Gastrocnemius medialis (tissue), 4 donors: ENCODE measurements at regions not wholly inside any gene's neighbourhood (a gene's known extent, or its start where the extent isn't known, plus 50 kb on each side); places are given as distances from the start of the nearest gene placed in this dataset.
A peak's percentile ranks its signal among the peaks of the same experiment; 100 is the strongest.

Experiments
- ATAC-seq, 2 donors: fragments of 150-250 bp; one replicate each; pipeline ENCODE4 v1.9.1; 2016
- DNase-seq, 2 donors: peaks; one replicate each; pipeline ENCODE4 v3.0.0-alpha.2; 2019
- H3K27ac ChIP-seq, 4 donors: fragments of 200-600 bp; sonication (generic); 1 replicate in 1 of 4; 2 replicates in 3 of 4; pipeline ENCODE4 v1.5.1; 2016 to 2018; ENCODE audit warnings: mild to moderate bottlenecking in 2 of 4, moderate library complexity in 1 of 4
- H3K27me3 ChIP-seq, 3 donors: fragments of 200-600 bp; sonication (generic) in 2 of 3; 1 replicate in 1 of 3; 2 replicates in 2 of 3; pipeline versions ENCODE4 v1.5.1 to v1.6.0; 2016 to 2019; ENCODE audit warnings: mild to moderate bottlenecking in 1 of 3, moderate library complexity in 1 of 3
- H3K36me3 ChIP-seq, 2 donors: fragments of 200-600 bp; sonication (generic) in 1 of 2; one replicate each; pipeline ENCODE4 v1.5.1; 2017 to 2018
- H3K4me1 ChIP-seq, 2 donors: fragments of 200-600 bp; sonication (generic) in 1 of 2; one replicate each; pipeline ENCODE4 v1.5.1; 2016 to 2017; ENCODE audit warnings: mild to moderate bottlenecking in 2 of 2
- H3K4me3 ChIP-seq, 4 donors: fragments of 200-600 bp; sonication (generic) in 3 of 4; 1 replicate in 1 of 4; 2 replicates in 3 of 4; pipeline ENCODE4 v1.5.1; 2016 to 2019; ENCODE audit warnings: mild to moderate bottlenecking in 2 of 4
- H3K9me3 ChIP-seq, 3 donors: fragments of 200-600 bp; sonication (generic) in 2 of 3; 1 replicate in 1 of 3; 2 replicates in 2 of 3; pipeline ENCODE4 v1.5.1; 2016 to 2019
- CTCF ChIP-seq, 5 experiments: fragments of 450-650 bp in 3 of 5; fragments of 200-600 bp in 2 of 5; sonication (generic) in 2 of 5; IDR thresholded peaks in 4 of 5; conservative IDR thresholded peaks in 1 of 5; 1 replicate in 4 of 5; 2 replicates in 1 of 5; pipeline ENCODE4 v1.5.1; 2016 to 2019; ENCODE audit warnings: antibody characterized with exemption in 5 of 5, mild to moderate bottlenecking in 3 of 5, moderate library complexity in 3 of 5
- POLR2A ChIP-seq, 2 donors: fragments of 450-650 bp; IDR thresholded peaks; one replicate each; pipeline ENCODE4 v1.6.1; 2017; ENCODE audit warnings: antibody characterized with exemption in 2 of 2, mild to moderate bottlenecking in 2 of 2, moderate library complexity in 2 of 2
- in situ Hi-C, 4 donors: fragments of 200-750 bp; cut with MboI; loops; one replicate each; pipeline versions ENCODE4 v1.15.0 to v1.8.0; 2017; ENCODE audit warnings: low sequenced_read_pairs in 4 of 4
- intact Hi-C: fragments of 100-400 bp; cut with DNase I; formaldehyde crosslinking; loops from one replicate; pipeline ENCODE4 v1.15.1; 2023; ENCODE audit warnings: low total_unique reads

- Histone ChIP-seq H3K4me1 (no peaks in the 10 kb centered on the region), H3K9me3 (no peaks in the 10 kb centered on the region), H3K36me3 (no peaks in the 10 kb centered on the region), H3K4me3 (no peak overlapping the region), H3K27me3 (no peaks in the 10 kb centered on the region), H3K27ac (no peak overlapping the region)
- in situ Hi-C loops: loop anchor here in 2 of 4 donors (5.0 to 10.0 kb wide), 2 partner anchors 190 to 192 kb away; no protein-coding TSS in a partner anchor
- intact Hi-C loops: no loop called here
- ATAC-seq (no peak), DNase-seq (no peak)
- TF ChIP-seq CTCF (IDR thresholded peaks at IDR 0.05 in 4 of 5, conservative IDR thresholded peaks at IDR 0.05 in 1 of 5): no peak
- TF ChIP-seq POLR2A (IDR thresholded peaks at IDR 0.05): no peak
Measured at GRCh38 chr18:48472610-48473009, 63.4 kb upstream of the ZBTB7C start.

GRCh38 chr18:48470484-48471180, 61.4 kb upstream of the ZBTB7C start:
- intact Hi-C loops (no loop called here), in situ Hi-C loops (loop anchor here in 2 of 4 donors (5.0 to 10.0 kb wide), 2 partner anchors 192 to 194 kb away; no protein-coding TSS in a partner anchor)
- DNase-seq (no peak), ATAC-seq (peak in 1 of 2 donors; percentile 33)
- TF ChIP-seq CTCF (IDR thresholded peaks at IDR 0.05 in 4 of 5, conservative IDR thresholded peaks at IDR 0.05 in 1 of 5) (no peak), POLR2A (IDR thresholded peaks at IDR 0.05) (no peak)
- peak overlapping the region in 1 of 4 donors; percentile 14 for H3K27ac ChIP-seq
- H3K27me3 ChIP-seq: no peaks in the 10 kb centered on the region
- no peaks in the 10 kb centered on the region for H3K4me1 ChIP-seq
- H3K9me3 ChIP-seq: no peaks in the 10 kb centered on the region
- no peak overlapping the region for H3K4me3 ChIP-seq
- H3K36me3 ChIP-seq: no peaks in the 10 kb centered on the region

GRCh38 chr18:48468151-48468550, 59.0 kb upstream of the ZBTB7C start:
- H3K27me3 ChIP-seq: no peaks in the 10 kb centered on the region
- no peak for ATAC-seq
- TF ChIP-seq CTCF (IDR thresholded peaks at IDR 0.05 in 4 of 5, conservative IDR thresholded peaks at IDR 0.05 in 1 of 5) (no peak), POLR2A (IDR thresholded peaks at IDR 0.05) (no peak)
- no peak overlapping the region for H3K27ac ChIP-seq
- H3K4me3 ChIP-seq: no peak overlapping the region
- no peaks in the 10 kb centered on the region for H3K9me3 ChIP-seq
- H3K4me1 ChIP-seq: no peaks in the 10 kb centered on the region
- in situ Hi-C loops: no loop called here
- DNase-seq: no peak
- H3K36me3 ChIP-seq: no peaks in the 10 kb centered on the region
- intact Hi-C loops: no loop called here

- no peak for ATAC-seq
Measured at GRCh38 chr18:48467231-48467630, 58.0 kb upstream of the ZBTB7C start.

More at GRCh38 chr18:48467231-48467630, 58.0 kb upstream of the ZBTB7C start:
- Histone ChIP-seq H3K27me3 (no peaks in the 10 kb centered on the region), H3K4me3 (no peak overlapping the region), H3K27ac (no peak overlapping the region), H3K36me3 (no peaks in the 10 kb centered on the region), H3K4me1 (no peaks in the 10 kb centered on the region), H3K9me3 (no peaks in the 10 kb centered on the region)
- intact Hi-C loops (no loop called here), in situ Hi-C loops (no loop called here)
- DNase-seq: no peak
- TF ChIP-seq POLR2A (IDR thresholded peaks at IDR 0.05): no peak
- TF ChIP-seq CTCF (IDR thresholded peaks at IDR 0.05 in 4 of 5, conservative IDR thresholded peaks at IDR 0.05 in 1 of 5): no peak
